Activated T-helper 1 cell treated with anti-CD3 and anti-CD28 coated beads, Interleukin-12 subunit alpha, Interleukin-12 subunit beta, Interleukin-2, Interleukin-4 antibody, amounts not matched to agents 30 ng/mL and 10 ng/mL and 1 ng/mL, durations not matched to agents 14 hours and 24 hours and 36 hours (primary cell): ENCODE measurements at regions not wholly inside any gene's neighbourhood (a gene's known extent, or its start where the extent isn't known, plus 50 kb on each side); places are given as distances from the start of the nearest gene placed in this dataset.

Experiments used
- DNase-seq: peaks from one replicate; pipeline ENCODE4 v3.0.0; 2021; ENCODE audit warnings: low spot score
- H3K27ac Mint-ChIP-seq: one replicate; pipeline ENCODE4 v1.8.0; 2021; ENCODE audit warnings: mild to moderate bottlenecking, mixed read lengths
- H3K27me3 Mint-ChIP-seq: one replicate; pipeline ENCODE4 v1.8.0; 2022; ENCODE audit warnings: mild to moderate bottlenecking, moderate library complexity, mixed read lengths; ENCODE audit not compliant: insufficient read depth
- H3K36me3 Mint-ChIP-seq: one replicate; pipeline ENCODE4 v1.8.0; 2021; ENCODE audit warnings: low read depth, mixed read lengths
- H3K4me1 Mint-ChIP-seq: one replicate; pipeline ENCODE4 v1.8.0; 2021; ENCODE audit warnings: low read depth, mixed read lengths
- H3K4me3 Mint-ChIP-seq: one replicate; pipeline ENCODE4 v1.8.0; 2021; ENCODE audit warnings: mild to moderate bottlenecking, moderate library complexity, mixed read lengths
- H3K9me3 Mint-ChIP-seq: one replicate; pipeline ENCODE4 v1.8.0; 2021; ENCODE audit warnings: mixed read lengths
- intact Hi-C: fragments of 100-400 bp; cut with micrococcal nuclease; formaldehyde crosslinking; loops from one replicate; pipeline ENCODE4 v1.15.1; 2024

DNA sequence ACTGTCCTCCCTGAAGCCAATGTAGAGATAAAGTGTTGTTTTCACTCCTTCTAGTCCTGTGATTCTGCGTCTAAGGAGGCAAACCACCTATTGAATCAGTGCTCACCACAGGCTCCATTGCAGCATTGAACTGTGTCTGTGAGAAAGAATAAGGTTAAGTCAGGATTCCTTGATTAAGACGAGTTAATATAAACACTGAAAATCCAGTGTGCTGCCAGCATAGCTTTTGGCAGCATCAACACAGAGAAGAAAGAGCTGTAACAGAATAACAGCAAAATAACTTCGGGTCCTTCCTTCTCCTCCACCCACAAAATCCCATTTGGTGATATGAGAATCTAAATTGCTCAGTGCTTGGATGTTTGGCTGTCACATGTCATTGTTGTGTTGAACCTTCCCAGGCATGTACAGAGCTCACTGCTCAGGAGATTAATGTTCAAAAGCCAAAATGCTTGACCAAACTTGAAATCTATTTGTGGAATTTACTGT is 185.2 kb upstream of the DDI1 start:
- no peak for DNase-seq
- intact Hi-C loops, result no loop called here
- H3K27me3 Mint-ChIP-seq, result peaks cover 2% of the 10 kb centered on the region
- H3K4me3 Mint-ChIP-seq, result no peak overlapping the region
- no peaks in the 10 kb centered on the region for H3K36me3 Mint-ChIP-seq
- H3K4me1 Mint-ChIP-seq, result no peaks in the 10 kb centered on the region
- no peaks in the 10 kb centered on the region for H3K9me3 Mint-ChIP-seq
- no peak overlapping the region for H3K27ac Mint-ChIP-seq
